Left ventricle myocardium superior (tissue), 1 donor: ENCODE measurements at regions not wholly inside any gene's neighbourhood (a gene's known extent, or its start where the extent isn't known, plus 50 kb on each side); places are given as distances from the start of the nearest gene placed in this dataset.
A peak's percentile ranks its signal among the peaks of the same experiment; 100 is the strongest.

ENCODE experiments used
- ATAC-seq: fragments of 200-7000 bp; cut with Tn5 transposase; one replicate; pipeline ENCODE4 v1.9.1; 2020; ENCODE audit warnings: mild to moderate bottlenecking, moderate library complexity
- DNase-seq: peaks from one replicate; pipeline ENCODE4 v3.0.0-alpha.2; 2020
- intact Hi-C: fragments of 100-400 bp; cut with micrococcal nuclease; formaldehyde crosslinking; loops from one replicate; pipeline ENCODE4 v1.11.0; 2022
- donor health status: DM: no; HTN: yes; CAD: no; lungs with severe emphysema.

DNA sequence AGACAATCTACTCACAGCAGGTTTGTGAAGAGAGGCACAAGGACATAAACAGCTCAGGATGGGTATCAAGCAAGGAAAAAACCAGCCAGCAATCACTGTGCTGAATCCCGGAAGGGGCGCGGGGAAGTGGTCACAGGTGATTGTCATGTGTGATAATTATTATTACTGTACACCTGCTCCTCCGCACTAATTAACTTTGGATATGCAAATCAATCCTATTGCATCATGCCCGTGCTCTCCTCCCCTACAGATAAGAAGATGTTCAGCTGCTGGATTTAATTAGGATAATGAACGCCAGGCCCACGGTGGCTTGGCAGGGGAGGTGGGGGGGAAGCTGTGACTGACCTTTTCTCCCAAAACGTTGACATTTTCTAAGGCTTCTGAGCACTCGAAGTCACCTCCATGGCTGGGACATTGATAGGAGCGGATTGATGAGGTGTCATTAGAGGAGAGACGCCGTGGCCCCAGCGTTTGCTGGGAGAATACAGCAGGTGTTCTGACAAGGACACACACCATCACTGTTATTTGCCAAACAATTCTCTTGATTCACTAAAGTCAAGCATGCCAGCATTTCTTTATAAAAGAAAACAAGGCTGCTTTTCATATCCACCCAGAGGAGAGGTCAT is 160.3 kb upstream of the VRK2 start:
- ATAC-seq, result no peak
- intact Hi-C loops, result no loop called here

DNA sequence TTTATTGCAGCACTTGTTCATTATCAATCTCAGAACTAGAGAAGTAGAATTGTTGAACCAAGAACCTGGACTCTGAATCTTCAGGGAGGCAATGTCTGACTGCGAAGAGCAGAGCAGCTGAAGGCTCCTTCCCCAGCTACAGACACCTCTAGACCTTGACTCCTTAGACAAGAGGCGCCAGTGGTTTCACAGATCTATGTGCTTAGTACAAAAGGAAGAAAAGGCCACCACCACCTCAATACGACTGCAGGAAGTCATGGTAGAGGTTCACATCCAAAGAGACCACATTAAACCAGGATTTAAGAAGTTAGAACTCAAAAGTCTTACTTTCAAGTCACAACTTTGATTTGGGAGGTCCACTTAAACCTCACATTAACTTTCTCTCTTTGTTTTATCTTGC is 158.1 kb upstream of the VRK2 start:
- ATAC-seq (no peak), DNase-seq (no peak)
- intact Hi-C loops, result no loop called here

More for the DNA sequence above, 160.3 kb upstream of the VRK2 start:
- no peak for DNase-seq

DNA sequence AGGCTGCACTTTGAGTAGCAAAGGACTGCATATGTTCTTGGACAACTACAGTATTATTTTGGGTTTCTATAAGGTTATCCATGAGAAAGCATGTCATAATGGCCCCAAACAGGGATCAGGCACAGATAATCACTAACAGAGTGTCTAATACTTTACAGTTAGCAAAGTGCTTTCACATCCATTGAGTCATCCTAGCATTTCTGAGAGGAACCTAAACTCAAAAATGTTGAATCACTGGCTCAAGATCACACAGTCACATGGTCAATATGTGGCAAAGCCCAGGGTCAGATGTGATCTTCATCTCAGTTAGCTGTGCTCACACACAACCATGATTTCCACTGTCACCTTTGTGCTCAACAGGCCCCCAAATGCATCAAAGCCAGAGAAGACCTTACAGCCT is 156.1 kb upstream of the VRK2 start:
- ATAC-seq (no peak), DNase-seq (no peak)
- intact Hi-C loops, result no loop called here

DNA sequence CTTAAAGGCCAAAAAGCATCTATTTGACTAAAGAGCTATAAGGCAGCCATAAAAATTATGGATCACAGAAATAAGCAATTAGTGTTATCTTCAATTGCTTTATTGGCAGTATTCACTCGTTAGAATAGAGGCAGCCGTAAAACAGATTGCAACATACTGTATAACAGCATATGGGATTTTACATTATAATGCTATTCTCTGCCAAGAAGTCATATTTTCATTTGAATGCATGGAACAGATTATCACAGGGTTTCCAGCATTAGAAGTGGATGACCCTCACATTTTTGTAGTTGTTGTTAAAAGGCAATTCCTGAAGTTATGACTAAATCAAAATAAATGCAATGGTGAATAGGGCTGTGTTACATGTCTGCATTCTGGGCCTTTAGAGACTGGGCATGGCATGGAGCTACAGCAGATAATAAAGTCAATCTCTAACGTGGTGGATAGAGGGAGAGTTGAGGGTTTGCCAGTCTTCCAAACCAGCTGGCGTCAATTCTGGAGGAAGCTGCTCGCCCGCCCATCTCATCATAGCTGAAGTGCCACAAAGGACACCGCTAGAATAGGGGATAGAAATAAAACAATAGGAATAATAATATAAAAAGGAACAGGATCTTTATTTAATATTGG is 155.4 kb upstream of the VRK2 start:
- intact Hi-C loops, result no loop called here
- DNase-seq, result no peak
- no peak for ATAC-seq

DNA sequence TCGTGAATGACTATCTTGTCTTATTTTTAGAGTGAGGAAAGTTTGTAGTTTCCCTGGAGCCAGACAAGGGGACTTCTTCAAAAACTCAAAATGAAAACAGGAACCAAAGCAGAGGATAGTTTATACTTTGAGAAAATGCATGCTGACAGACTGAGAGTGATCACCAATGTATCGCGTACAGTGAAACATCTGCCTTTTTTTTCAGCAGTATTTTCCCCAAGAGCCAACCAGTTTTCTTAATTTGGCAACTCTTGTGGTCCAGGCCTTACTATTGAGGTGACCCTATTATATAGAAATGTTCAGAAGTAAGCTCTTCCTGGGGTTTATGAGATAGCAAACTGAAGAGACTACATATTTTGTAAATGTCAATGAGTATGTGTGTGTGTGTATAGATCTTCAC is 153.7 kb upstream of the VRK2 start:
- DNase-seq (no peak), ATAC-seq (no peak)
- intact Hi-C loops, result no loop called here

DNA sequence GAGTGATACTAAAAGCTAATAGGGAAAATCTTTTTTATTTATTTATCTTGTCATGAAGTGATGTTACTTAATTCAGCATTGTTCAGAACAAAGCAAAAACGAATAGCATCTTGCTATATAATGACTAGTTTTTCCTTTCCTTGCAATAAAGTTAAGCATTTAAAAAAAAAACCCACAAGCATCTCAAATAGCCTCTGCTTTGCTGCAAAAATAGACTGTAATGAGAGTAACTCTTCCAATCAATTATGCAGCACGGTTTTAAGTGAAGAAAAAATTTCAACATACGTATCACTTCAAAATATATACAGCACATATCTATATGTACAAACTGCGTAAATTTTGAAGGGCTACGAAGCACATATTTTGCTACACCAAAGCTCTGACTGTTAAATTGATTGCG is 153.3 kb upstream of the VRK2 start:
- DNase-seq, result no peak
- intact Hi-C loops, result no loop called here
- ATAC-seq, result no peak

DNA sequence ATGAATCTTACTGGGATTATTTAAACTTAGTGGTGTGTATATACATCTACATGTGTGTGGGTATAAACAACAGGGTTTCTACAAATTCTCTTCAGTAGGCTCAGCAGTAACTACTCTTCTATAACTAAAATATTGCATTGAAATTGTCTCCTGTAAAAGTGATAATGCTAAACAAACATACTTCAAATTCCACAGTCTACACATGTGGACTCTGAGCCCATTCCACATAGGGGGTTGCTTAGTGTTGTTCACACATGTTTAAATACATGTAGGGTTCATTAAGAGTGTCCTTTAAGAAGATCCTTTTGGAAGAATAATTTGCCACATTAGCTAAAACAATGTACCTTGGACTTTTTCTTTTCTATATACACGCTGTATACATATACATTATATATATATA is 152.8 kb upstream of the VRK2 start:
- intact Hi-C loops, result no loop called here
- no peak for ATAC-seq

DNA sequence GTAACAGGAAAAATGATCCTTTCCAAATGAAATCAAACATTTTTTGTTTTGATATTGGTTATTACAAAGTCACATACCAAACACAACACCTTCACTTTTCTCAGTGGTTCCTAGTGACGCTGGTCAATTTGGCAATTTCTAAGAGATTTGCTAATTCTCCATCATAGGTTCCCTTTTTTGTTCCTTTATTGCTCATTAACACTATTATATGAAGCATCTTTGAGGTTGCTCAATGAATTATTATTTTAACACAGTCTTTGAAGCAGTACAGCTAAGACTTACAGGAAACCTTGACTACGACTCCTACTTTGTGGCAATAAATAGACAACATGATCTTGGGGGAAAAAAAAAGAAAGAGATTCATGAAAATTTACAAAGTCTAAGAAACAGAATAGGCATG is 152.2 kb upstream of the VRK2 start:
- no peak for DNase-seq
- intact Hi-C loops, result no loop called here
- ATAC-seq, result no peak

More for the DNA sequence above, 152.8 kb upstream of the VRK2 start:
- DNase-seq, result no peak

DNA sequence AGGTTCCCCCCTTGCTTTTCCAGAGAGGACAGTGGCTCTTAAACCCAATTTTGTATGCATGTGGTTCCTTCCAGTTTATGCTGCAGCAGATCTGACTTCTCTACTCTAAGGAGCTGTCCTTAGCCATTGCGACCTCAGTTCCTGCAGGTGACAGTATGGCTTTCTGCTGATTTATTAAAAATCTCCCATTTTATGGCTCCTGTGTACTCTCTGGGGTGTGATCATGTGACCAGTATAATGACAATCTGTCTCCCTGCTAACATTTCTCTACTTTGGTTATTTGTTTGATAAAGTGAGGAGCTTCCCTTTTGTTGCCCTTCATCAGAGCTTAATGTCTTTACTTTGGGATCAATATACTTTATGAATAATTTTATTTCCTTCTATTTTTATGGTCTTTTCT is 148.7 kb upstream of the VRK2 start:
- DNase-seq (no peak), ATAC-seq (no peak)
- intact Hi-C loops, result no loop called here

DNA sequence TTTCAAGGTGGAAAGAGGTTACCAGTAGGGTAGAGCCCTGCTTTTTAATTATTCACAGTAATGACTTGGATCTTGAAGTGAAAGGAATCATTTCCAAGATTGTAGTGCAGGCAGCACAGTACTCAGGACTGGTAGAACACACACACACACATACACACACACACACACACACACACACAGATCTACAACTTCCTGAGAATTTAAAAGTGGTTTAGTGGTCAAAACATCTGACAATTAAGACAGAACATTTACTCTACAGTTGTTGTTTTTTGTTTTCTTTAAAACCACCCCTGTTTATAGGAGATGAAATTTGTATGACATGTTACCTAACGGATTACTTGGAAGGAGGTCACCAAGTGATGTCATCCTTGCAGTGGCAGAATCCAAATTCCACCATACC is 146.7 kb upstream of the VRK2 start:
- no peak for DNase-seq
- intact Hi-C loops, result no loop called here
- no peak for ATAC-seq

DNA sequence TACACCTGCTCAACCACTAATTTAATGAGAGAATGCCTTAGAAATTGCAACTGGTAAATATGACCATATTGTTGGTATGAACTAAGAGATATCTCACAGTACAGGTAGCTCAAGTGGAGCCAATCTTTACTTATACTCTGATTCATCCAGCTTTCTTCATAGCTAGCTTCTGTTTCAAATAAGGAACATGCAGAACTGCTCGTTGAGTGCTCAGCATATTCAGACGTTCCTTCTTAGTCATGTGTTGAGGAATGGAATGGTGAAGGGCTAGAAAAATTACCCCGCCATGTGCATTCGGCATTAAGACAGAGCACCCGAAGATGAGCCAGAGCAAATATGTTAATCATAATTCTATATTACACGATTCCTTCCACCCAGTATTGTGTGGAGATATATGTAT is 144.0 kb upstream of the VRK2 start:
- intact Hi-C loops, result no loop called here
- no peak for DNase-seq
- ATAC-seq, result no peak

DNA sequence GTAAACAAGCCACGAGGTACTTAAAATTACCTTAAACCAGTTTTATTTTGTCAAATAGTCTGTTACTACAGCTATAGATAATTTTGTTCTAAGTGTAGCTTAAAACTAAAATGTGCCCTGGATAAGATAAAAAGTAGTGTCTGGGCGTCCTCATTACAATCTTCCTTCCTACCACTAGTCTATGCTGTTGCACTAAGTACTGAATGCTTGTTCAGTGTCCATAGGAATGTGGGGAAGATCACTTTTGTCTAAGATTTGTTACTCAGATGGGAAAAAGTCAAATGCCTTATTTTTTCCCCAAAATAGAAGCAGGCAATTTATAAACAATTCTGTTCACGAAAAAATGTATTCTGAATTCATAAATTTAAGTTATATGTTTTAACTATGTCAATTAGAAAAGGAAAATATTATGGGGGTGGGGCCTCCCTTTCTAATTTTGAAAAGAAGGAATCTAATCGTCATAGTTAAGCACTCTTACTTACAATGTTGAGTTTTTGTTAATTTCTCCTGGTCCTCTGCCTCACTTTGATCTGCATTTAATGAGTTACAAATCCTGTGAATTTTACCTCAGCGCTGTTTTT is 140.4 kb upstream of the VRK2 start:
- intact Hi-C loops, result loop anchor here (5.0 kb wide), 1 partner anchor 541 kb away; no protein-coding TSS in a partner anchor
- ATAC-seq, result peak; percentile 69
- no peak for DNase-seq

DNA sequence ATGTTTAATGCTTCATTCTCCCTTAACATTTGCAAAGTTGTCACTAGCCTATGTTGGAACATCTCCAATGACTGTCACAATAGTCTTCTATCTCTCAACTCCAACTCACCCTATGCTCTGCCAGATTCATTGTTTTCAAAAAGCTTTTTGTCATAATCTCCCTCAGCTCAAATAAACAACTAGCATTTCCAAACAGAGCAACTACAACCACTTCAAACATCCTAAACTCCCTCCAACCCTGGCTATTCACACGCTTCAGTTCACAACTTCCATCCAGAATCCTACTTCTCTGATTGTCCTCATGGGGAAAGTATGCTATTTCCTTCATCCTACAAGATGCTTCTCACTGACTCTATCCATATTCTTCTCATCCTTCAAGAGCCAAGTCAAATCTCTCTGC is 139.2 kb upstream of the VRK2 start:
- intact Hi-C loops, result loop anchor here (5.0 kb wide), 1 partner anchor 540 kb away; no protein-coding TSS in a partner anchor
- DNase-seq (no peak), ATAC-seq (no peak)

DNA sequence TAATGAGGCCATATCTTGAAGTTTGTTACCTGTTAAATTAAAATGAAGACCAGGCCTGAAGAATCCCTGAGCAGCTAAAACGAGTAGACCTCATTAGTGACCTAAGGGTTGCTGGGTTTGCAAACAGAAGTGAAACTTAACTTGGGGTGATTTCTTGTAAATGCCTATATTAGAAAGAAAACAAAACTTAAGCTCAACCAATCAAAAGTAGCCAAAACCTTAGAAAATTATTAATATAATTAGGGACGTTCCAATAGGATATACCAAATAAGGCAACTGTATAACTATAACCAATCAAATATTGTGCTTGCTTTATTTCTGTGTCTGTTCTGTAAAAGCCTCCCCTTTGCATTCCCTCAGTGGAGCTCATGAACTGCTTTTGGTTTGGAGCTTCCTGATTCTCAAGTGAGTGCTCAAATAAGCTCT is 137.9 kb upstream of the VRK2 start:
- intact Hi-C loops, result loop anchor here (5.0 kb wide), 1 partner anchor 539 kb away; no protein-coding TSS in a partner anchor
- DNase-seq, result no peak
- ATAC-seq, result no peak

DNA sequence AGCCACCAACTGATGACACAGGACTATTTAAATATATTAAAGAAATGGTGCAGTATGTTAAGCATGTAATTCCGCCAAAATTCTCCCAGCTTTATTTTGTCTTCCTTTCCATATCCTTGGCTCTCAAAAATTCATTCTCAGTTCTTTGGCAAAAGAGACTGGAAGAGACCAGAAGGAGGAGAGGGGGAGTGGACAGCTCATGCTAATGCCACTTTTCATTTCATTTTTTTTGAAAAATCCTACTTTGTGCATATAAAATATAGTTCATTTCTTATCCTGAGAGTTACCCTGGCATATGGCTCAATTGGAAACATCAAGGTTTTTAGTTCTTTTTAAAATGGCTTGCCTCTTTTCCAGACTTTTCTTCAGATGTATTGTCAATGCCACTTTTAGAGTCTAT is 128.5 kb upstream of the VRK2 start:
- DNase-seq (no peak), ATAC-seq (no peak)
- intact Hi-C loops, result no loop called here

DNA sequence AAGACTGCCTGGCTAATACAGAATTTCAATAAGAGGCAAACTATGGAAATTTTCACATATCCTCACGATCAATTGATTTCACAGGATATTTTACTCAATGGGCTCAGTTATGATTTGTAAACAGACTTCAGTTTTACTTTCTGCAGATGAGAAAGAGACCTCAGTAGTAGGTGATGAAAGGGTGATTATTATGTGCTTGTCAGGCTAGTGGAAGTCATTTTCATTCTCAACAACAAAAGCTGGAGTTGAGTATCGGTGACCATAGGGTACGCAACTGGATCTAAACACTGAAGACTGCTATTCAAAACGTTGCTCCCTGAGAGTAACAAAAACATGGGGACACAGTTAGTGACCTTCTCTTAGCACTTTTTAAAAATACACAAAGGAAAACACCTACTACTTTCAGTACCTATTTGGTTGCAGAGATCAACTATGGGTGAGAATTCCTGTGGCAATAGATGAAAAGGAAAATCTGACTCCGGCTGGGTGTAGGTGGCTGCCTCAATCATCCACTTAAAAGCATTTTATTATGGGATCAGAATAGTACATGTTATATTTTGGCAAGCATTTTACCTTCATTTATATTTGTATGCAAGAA is 126.2 kb upstream of the VRK2 start:
- no peak for ATAC-seq

DNA sequence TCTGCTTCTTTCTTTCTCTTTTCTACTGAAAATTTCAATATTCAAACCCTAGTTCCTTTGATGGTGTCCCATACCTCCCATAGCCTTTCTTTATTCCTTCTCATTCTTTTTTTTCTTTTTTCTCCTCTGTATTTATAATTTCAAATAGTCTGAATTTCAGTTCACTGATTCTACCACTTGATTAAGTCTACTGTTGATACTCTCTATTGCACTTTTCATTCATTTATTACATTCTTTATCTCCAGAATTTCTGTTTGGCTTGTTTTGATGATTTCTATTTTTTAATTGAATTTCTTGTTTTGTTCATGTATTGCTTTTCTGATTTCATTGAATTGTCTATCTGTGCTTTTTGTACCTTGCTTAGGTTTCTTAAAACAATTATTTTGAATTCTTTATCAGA is 111.9 kb upstream of the VRK2 start:
- ATAC-seq (no peak), DNase-seq (no peak)
- intact Hi-C loops, result no loop called here

More for the DNA sequence above, 126.2 kb upstream of the VRK2 start:
- intact Hi-C loops, result no loop called here
- no peak for DNase-seq

DNA sequence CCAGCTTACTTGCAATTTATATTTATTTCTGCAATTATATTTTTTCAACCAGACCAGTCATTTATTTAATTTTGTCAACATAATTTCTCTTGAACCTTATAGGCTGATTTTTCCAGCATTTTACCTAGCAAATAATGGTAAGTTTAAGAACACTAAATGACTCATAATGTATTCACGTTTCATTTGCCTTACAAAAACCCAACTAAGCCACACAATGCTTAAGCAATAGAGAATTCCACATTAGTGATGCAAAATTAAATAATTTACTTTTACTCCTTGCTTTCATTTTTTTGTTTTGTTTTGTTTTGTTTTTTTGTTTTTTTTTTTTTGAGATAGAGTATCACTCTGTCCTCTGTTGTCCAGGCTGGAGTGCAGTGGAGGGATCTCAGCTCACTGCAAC is 110.4 kb upstream of the VRK2 start:
- DNase-seq (no peak), ATAC-seq (no peak)
- intact Hi-C loops, result no loop called here

DNA sequence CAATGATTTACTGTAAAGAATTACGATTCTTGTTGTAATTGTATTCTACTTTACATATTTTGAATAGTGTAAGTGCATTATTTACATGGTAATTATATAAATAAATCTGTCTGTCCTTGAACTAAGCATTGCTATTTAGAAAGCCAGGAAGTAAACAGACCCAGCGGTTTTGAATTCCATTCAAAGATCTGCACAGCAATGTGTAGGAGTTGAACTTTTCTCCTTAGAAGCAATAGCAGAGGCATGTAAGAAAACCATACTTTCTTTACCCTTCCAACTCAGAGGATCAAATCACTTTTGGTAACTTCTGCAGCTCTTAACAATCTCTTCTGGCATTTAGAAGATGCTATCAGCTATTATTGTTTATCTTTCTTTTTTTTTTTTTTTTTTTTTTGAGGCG is 109.2 kb upstream of the VRK2 start:
- intact Hi-C loops, result no loop called here
- DNase-seq (no peak), ATAC-seq (no peak)

DNA sequence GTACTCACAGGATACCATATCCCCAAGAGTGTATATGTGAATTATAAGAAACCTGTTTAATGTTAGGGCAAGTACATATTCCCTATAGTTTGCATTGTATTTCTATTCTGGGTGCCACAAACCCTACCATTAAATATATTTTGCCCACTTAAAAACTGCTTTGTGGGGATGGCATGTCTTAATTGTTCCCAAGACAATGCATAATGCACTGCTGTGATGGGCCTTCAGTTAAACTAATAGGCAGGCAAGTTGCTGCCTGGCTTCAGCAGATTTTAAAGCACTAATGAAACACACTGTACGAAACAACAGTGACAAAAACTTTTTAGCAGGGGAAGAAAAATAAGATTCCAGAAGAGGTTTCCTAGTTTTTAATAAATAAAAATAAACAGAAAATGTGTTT is 104.8 kb upstream of the VRK2 start:
- DNase-seq (no peak), ATAC-seq (no peak)
- intact Hi-C loops, result no loop called here

DNA sequence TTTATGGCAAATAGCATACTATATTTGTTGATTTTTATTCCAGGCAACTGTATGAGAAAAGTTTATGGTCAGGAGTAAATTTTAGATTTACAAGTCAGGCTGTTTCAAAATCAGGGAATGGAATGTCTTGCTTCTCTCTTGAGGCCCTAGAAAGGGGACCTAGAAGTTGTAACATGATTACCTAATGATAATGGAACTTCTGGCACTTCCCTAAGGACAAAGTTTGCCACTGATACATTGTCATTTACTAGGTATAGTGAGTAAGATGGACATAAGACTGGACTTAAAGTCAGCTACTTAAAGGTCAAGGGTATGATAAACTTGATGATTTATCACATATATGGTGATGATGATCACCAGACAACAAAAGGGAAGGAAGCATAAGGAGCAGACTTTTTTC is 103.3 kb upstream of the VRK2 start:
- DNase-seq, result no peak
- intact Hi-C loops, result no loop called here
- no peak for ATAC-seq
